H1 (cell line): ENCODE measurements at regions not wholly inside any gene's neighbourhood (a gene's known extent, or its start where the extent isn't known, plus 50 kb on each side); places are given as distances from the start of the nearest gene placed in this dataset.

ENCODE experiments used
- CTCF ChIA-PET: fragments of 300-600 bp; sonication (Branson Sonifier 250); formaldehyde crosslinking; loops from one replicate; lab custom pipeline; 2021; ENCODE audit not compliant: partially characterized antibody; lab: Charles Lee
- POLR2A ChIA-PET: fragments of 300-600 bp; sonication (Branson Sonifier 250); formaldehyde crosslinking; loops from one replicate; lab custom pipeline; 2021; ENCODE audit warnings: inconsistent platforms; ENCODE audit not compliant: partially characterized antibody; lab: Charles Lee
- DNase-seq, 2 experiments: peaks; one replicate each; pipeline versions ENCODE4 v3.0.0 to v3.0.0-alpha.2; 2010 to 2022; ENCODE audit warnings: low spot score in 2 of 2, low read depth in 1 of 2, mixed read lengths in 1 of 2
- FAIRE-seq: peaks from 2 replicates; lab custom pipeline; 2011; peaks lifted over from hg19 to GRCh38; lab: Jason Lieb, UNC
- H2AFZ ChIP-seq: 2 replicates; pipeline ENCODE4 v1.8.1; 2012; ENCODE audit warnings: low read length, inconsistent platforms
- H2AK5ac ChIP-seq: 2 replicates; pipeline ENCODE4 v1.6.1; 2013; ENCODE audit warnings: low read depth, low read length
- H2BK120ac ChIP-seq: replicated peaks from 2 replicates; pipeline ENCODE3; 2013; ENCODE audit warnings: low read depth, low read length, inconsistent platforms
- H2BK12ac ChIP-seq: 2 replicates; pipeline ENCODE4 v1.6.1; 2013; ENCODE audit warnings: low read depth, low read length
- H2BK15ac ChIP-seq: 2 replicates; pipeline ENCODE4 v1.6.1; 2013; ENCODE audit warnings: low read length
- H2BK20ac ChIP-seq: 2 replicates; pipeline ENCODE4 v1.6.1; 2013; ENCODE audit warnings: low read length
- H2BK5ac ChIP-seq: 2 replicates; pipeline ENCODE4 v1.6.1; 2013; ENCODE audit warnings: low read depth, low read length
- H3K14ac ChIP-seq: 2 replicates; pipeline ENCODE4 v1.6.1; 2013; ENCODE audit warnings: inconsistent platforms; ENCODE audit not compliant: insufficient read length
- H3K18ac ChIP-seq: 2 replicates; pipeline ENCODE4 v1.6.1; 2013; ENCODE audit warnings: low read length; ENCODE audit errors: extremely low read depth
- H3K23ac ChIP-seq: 2 replicates; pipeline ENCODE4 v1.6.1; 2013; ENCODE audit warnings: inconsistent platforms; ENCODE audit not compliant: insufficient read length
- H3K23me2 ChIP-seq: 2 replicates; pipeline ENCODE4 v1.6.1; 2013; ENCODE audit warnings: low read depth, low read length
- H3K27ac ChIP-seq: 2 replicates; pipeline ENCODE4 v1.6.1; 2011; ENCODE audit warnings: low read depth, low read length, inconsistent platforms
- H3K27me3 ChIP-seq, 4 experiments: replicated peaks in 1 of 4; 1 replicate in 1 of 4; 2 replicates in 3 of 4; pipeline versions ENCODE4 v1.6.1 to v1.8.1; 2011 to 2013; ENCODE audit warnings: low read length in 3 of 4, mild to moderate bottlenecking in 3 of 4, inconsistent platforms in 2 of 4, mixed read lengths in 2 of 4, moderate library complexity in 1 of 4; ENCODE audit not compliant: control insufficient read depth in 3 of 4, insufficient read depth in 3 of 4; ENCODE audit errors: extremely low read depth in 1 of 4
- H3K36me3 ChIP-seq, 4 experiments: 2 replicates each; pipeline versions ENCODE4 v1.6.1 to v1.8.1; 2011 to 2013; ENCODE audit warnings: mild to moderate bottlenecking in 4 of 4, low read length in 3 of 4, moderate library complexity in 2 of 4, control low read depth in 1 of 4, inconsistent platforms in 1 of 4; ENCODE audit not compliant: insufficient read depth in 4 of 4, control insufficient read depth in 2 of 4
- H3K4ac ChIP-seq: replicated peaks from 2 replicates; pipeline ENCODE3; 2013; ENCODE audit warnings: low read length, low read depth, mixed read lengths, inconsistent platforms; ENCODE audit not compliant: insufficient read length
- H3K4me1 ChIP-seq, 4 experiments: replicated peaks in 1 of 4; 1 replicate in 1 of 4; 2 replicates in 3 of 4; pipeline versions ENCODE4 v1.6.1 to v1.8.1; 2011 to 2013; ENCODE audit warnings: low read length in 3 of 4, inconsistent platforms in 2 of 4, mixed read lengths in 1 of 4; ENCODE audit not compliant: insufficient read depth in 4 of 4, control insufficient read depth in 3 of 4
- H3K4me2 ChIP-seq, 2 experiments: 2 replicates each; pipeline versions ENCODE4 v1.6.1 to v1.8.1; 2011 to 2013; ENCODE audit warnings: low read depth in 2 of 2, low read length in 2 of 2, control low read depth in 1 of 2, inconsistent platforms in 1 of 2, mild to moderate bottlenecking in 1 of 2; ENCODE audit not compliant: insufficient read depth in 1 of 2
- H3K4me3 ChIP-seq, 4 experiments: fragments of 200-600, 300-600 bp in 1 of 4; sonication (generic), shearing (Covaris generic), sonication (Bioruptor Twin) in 1 of 4; 2 replicates each; pipeline versions ENCODE4 v1.5.1 to v1.8.1; 2011 to 2016; ENCODE audit warnings: low read length in 4 of 4, low read depth in 3 of 4, control low read depth in 2 of 4, inconsistent platforms in 2 of 4, mild to moderate bottlenecking in 2 of 4, mixed read lengths in 1 of 4, moderate library complexity in 1 of 4; ENCODE audit not compliant: insufficient read depth in 2 of 4; ENCODE audit errors: extremely low read depth in 1 of 4
- H3K56ac ChIP-seq: replicated peaks from 2 replicates; pipeline ENCODE3; 2013; ENCODE audit warnings: low read depth, mild to moderate bottlenecking, mixed read lengths, low read length, inconsistent platforms; ENCODE audit not compliant: insufficient read length
- H3K79me1 ChIP-seq: 2 replicates; pipeline ENCODE4 v1.6.1; 2013; ENCODE audit warnings: low read depth, low read length, control low read depth
- H3K79me2 ChIP-seq, 2 experiments: 2 replicates each; pipeline versions ENCODE4 v1.6.1 to v1.8.1; 2012 to 2013; ENCODE audit warnings: low read length in 2 of 2, mild to moderate bottlenecking in 2 of 2, inconsistent platforms in 1 of 2; ENCODE audit not compliant: insufficient read depth in 2 of 2, control insufficient read depth in 1 of 2
- H3K9ac ChIP-seq, 4 experiments: replicated peaks in 1 of 4; 1 replicate in 1 of 4; 2 replicates in 3 of 4; pipeline versions ENCODE4 v1.6.1 to v1.8.1; 2011 to 2013; ENCODE audit warnings: low read depth in 3 of 4, low read length in 3 of 4, control low read depth in 2 of 4, mild to moderate bottlenecking in 2 of 4, moderate library complexity in 2 of 4, inconsistent platforms in 1 of 4; ENCODE audit errors: extremely low read depth in 1 of 4
- H3K9me3 ChIP-seq, 2 experiments: 2 replicates each; pipeline versions ENCODE4 v1.6.1 to v1.8.1; 2012 to 2013; ENCODE audit warnings: mild to moderate bottlenecking in 2 of 2, moderate library complexity in 2 of 2, control low read depth in 1 of 2, inconsistent platforms in 1 of 2, low read depth in 1 of 2, low read length in 1 of 2, mixed read lengths in 1 of 2; ENCODE audit not compliant: insufficient read depth in 2 of 2
- H4K20me1 ChIP-seq, 2 experiments: replicated peaks in 1 of 2; 2 replicates each; pipeline versions ENCODE3 to v1.8.1; 2011 to 2013; ENCODE audit warnings: inconsistent platforms in 2 of 2, low read length in 2 of 2, mild to moderate bottlenecking in 1 of 2; ENCODE audit not compliant: insufficient read depth in 2 of 2, control insufficient read depth in 1 of 2
- H4K5ac ChIP-seq: 2 replicates; pipeline ENCODE4 v1.6.1; 2013; ENCODE audit warnings: low read length, low read depth, mixed read lengths, inconsistent platforms; ENCODE audit not compliant: insufficient read length
- H4K8ac ChIP-seq: 2 replicates; pipeline ENCODE4 v1.8.0; 2013; ENCODE audit warnings: mild to moderate bottlenecking, moderate library complexity, low read length, inconsistent platforms; ENCODE audit not compliant: insufficient read depth; ENCODE audit errors: extremely low read depth
- H4K91ac ChIP-seq: replicated peaks from 2 replicates; pipeline ENCODE3; 2013; ENCODE audit warnings: low read length, mixed read lengths, inconsistent platforms; ENCODE audit not compliant: insufficient read length
- JUN ChIP-seq: IDR thresholded peaks from 2 replicates; pipeline ENCODE4 v1.6.1; 2011; ENCODE audit warnings: low read depth, mild to moderate bottlenecking, improper control_type of control experiment, low read length
- JUND ChIP-seq: IDR thresholded peaks from 2 replicates; pipeline ENCODE4 v1.6.1; 2011; ENCODE audit warnings: mild to moderate bottlenecking, improper control_type of control experiment, low read length
- MAFK ChIP-seq: IDR thresholded peaks from 2 replicates; pipeline ENCODE4 v1.6.1; 2012; ENCODE audit warnings: low read depth, mild to moderate bottlenecking, improper control_type of control experiment, low read length
- NRF1 ChIP-seq: IDR thresholded peaks from 2 replicates; pipeline ENCODE4 v1.6.1; 2011; ENCODE audit warnings: mild to moderate bottlenecking, low read depth, low read length, improper control_type of control experiment
- RAD21 ChIP-seq, 2 experiments: IDR thresholded peaks in 1 of 2; conservative IDR thresholded peaks in 1 of 2; 2 replicates each; pipeline ENCODE4 v1.6.1; 2011; ENCODE audit warnings: low read depth in 2 of 2, low read length in 2 of 2, improper control_type of control experiment in 1 of 2, inconsistent platforms in 1 of 2, mild to moderate bottlenecking in 1 of 2, moderate library complexity in 1 of 2
- SP4 ChIP-seq: IDR thresholded peaks from 2 replicates; pipeline ENCODE4 v1.6.1; 2012; ENCODE audit warnings: low read length, inconsistent platforms
- TEAD4 ChIP-seq: IDR thresholded peaks from 2 replicates; pipeline ENCODE4 v1.6.1; 2012; ENCODE audit warnings: low read depth, low read length, inconsistent platforms, mixed read lengths
- WGBS, 2 experiments: shearing (Covaris generic) in 1 of 2; methylation state at CpG; one replicate each; pipeline versions ENCODE4 v1.1.6 to v1.1.7; 2013 to 2015; ENCODE audit warnings: low lambda C conversion rate in 2 of 2, mixed read lengths in 2 of 2, inconsistent platforms in 1 of 2, low coverage in 1 of 2, missing lambda C conversion rate in 1 of 2; ENCODE audit not compliant: insufficient replicate concordance in 2 of 2, insufficient coverage in 1 of 2, insufficient read length in 1 of 2; ENCODE audit errors: extremely low coverage in 1 of 2, missing lambda C conversion rate in 1 of 2; 5-methylcytosine and 5-hydroxymethylcytosine counted together
- TF ChIP-seq, protein P1 (sequence below): IDR thresholded peaks from 2 replicates; pipeline ENCODE4 v1.6.1; 2011; ENCODE audit warnings: low read depth, mild to moderate bottlenecking, low read length; ENCODE audit not compliant: insufficient read depth

DNA sequence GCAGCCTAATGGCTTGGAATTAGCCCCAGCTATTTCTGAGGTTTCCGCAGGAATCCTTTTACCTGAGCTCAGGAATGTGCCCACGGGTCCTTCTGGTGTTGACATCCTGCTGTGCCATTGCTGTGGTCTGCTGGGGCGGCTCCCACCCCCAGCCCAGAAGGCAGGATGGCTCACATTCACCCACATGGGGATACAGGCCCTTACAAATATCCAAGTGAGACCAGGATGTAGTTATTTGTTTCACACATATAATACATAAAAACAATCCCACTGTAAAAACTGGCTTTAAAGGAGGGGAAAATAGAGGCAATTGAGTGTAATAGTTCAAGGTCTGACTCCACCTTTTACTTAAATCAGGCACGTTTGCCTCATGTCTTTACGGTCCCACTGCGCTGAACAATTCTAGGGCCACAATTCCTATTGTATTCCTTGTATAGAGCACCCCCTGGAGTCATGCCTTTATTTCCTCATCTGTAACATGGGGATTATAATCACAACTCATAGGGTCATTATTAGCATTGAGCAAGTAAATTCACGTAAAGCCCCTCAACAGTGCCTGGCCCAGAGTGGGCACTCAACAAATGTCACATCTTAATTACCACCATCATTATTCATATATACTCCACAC, 57.2 kb upstream of the FICD start:
- H3K18ac ChIP-seq, result no peak overlapping the region
- H2BK20ac ChIP-seq, result no peak overlapping the region; the same call in 1 of the 2 replicates
- WGBS, 2 experiments, result 52% methylated on average over 7 of the region's 7 CpGs; no CpG with 5 or more reads in 1 of the 2 experiments
- no peak for FAIRE-seq
- no peaks in the 10 kb centered on the region for H3K79me2 ChIP-seq
- CTCF ChIA-PET, result interaction anchor here (0.6 to 4.8 kb wide), 74 partner anchors 9 to 544 kb away, joined by 3 to 40 read pairs (median 4); partner anchors contain the start of genes CMKLR1 and WSCD2
- no peaks in the 10 kb centered on the region for H3K27me3 ChIP-seq
- no peak overlapping the region for H3K23ac ChIP-seq
- POLR2A ChIA-PET, result interaction anchor here (0.7 to 1.2 kb wide), 3 partner anchors 11 to 29 kb away, joined by 3 to 5 read pairs (median 3); no protein-coding TSS in a partner anchor
- DNase-seq, result peak in 1 of 2 experiments; percentile 52
- no peak overlapping the region for H3K56ac ChIP-seq
- peaks cover 0 to 5% (median 0%) of the 10 kb centered on the region in 4 experiments; a peak in 2 of 7 replicates for H3K4me1 ChIP-seq
- H3K4ac ChIP-seq, result no peak overlapping the region
- no peaks in the 10 kb centered on the region for H3K79me1 ChIP-seq
- H3K23me2 ChIP-seq, result peaks cover 2% of the 10 kb centered on the region; the same call in 1 of the 2 replicates
- H3K36me3 ChIP-seq, result no peaks in the 10 kb centered on the region
- H4K91ac ChIP-seq, result no peak overlapping the region
- H4K8ac ChIP-seq, result no peak overlapping the region
- H2AFZ ChIP-seq, result no peak overlapping the region
- no peak overlapping the region for H2AK5ac ChIP-seq
- H4K5ac ChIP-seq, result no peak overlapping the region
- H3K4me2 ChIP-seq, result peak overlapping the region in 1 of 2 experiments; percentile 25; a peak in 1 of 4 replicates
- H3K14ac ChIP-seq, result no peak overlapping the region
- H3K9ac ChIP-seq, result no peak overlapping the region
- H3K4me3 ChIP-seq, result no peak overlapping the region
- H2BK12ac ChIP-seq, result no peak overlapping the region
- H3K9me3 ChIP-seq, result no peaks in the 10 kb centered on the region
- no peaks in the 10 kb centered on the region for H4K20me1 ChIP-seq
- TF ChIP-seq MAFK (no peak), TEAD4 (peak; percentile 62), SP4 (no peak), RAD21 (IDR thresholded peaks at IDR 0.05 in 1 of 2, conservative IDR thresholded peaks at IDR 0.05 in 1 of 2; ENCODE audit: low read depth in 2 of 2, low read length in 2 of 2) (peak; percentile 18 to 29; a peak in 2 of 4 replicates), JUND (no peak), NRF1 (no peak), JUN (no peak)
- TF ChIP-seq, protein P1, sequence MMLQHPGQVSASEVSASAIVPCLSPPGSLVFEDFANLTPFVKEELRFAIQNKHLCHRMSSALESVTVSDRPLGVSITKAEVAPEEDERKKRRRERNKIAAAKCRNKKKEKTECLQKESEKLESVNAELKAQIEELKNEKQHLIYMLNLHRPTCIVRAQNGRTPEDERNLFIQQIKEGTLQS, result no peak
- TF ChIP-seq, all 59 proteins: peak for 2
- H2BK5ac ChIP-seq, result no peak overlapping the region
- H2BK15ac ChIP-seq, result no peak overlapping the region
- H2BK120ac ChIP-seq, result no peak overlapping the region
- H3K27ac ChIP-seq, result no peak overlapping the region
